ENCODE measurements at regions not wholly inside any gene's neighbourhood (a gene's known extent, or its start where the extent isn't known, plus 50 kb on each side); places are given as distances from the start of the nearest gene placed in this dataset.
"Not testable (repeated sequence)": the region's sequence is repeated elsewhere in the genome, so short reads cannot be mapped to it uniquely, and the experiment has no call there.

DNA sequence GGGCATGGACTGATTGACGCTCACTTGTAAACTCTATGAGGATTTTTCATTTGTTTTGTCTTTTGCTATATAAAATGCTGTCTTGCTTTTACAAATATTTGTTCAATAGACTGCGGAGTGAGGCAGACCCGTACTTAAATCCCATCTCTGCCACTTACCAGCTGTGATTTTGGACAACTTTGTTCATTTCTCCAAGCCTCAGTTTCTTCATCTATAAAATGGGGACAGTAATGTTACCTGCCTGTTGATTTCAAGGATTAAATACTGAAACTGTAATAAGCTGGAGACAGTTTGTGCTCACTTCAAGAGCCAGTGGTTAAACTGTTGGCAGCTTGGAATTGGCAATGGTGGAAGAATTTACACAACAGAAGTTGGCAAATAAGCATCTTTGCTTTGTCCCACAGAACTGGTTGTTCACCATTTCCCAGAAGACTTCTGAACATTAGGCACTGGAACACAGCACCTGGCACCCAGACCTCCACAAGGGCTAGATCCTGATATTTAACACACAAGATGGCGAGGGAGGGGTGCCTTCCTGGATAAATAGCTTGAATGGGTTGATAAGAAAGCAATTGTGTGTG, 479.2 kb downstream of the QKI start:
- no peak for DNase-seq

DNA sequence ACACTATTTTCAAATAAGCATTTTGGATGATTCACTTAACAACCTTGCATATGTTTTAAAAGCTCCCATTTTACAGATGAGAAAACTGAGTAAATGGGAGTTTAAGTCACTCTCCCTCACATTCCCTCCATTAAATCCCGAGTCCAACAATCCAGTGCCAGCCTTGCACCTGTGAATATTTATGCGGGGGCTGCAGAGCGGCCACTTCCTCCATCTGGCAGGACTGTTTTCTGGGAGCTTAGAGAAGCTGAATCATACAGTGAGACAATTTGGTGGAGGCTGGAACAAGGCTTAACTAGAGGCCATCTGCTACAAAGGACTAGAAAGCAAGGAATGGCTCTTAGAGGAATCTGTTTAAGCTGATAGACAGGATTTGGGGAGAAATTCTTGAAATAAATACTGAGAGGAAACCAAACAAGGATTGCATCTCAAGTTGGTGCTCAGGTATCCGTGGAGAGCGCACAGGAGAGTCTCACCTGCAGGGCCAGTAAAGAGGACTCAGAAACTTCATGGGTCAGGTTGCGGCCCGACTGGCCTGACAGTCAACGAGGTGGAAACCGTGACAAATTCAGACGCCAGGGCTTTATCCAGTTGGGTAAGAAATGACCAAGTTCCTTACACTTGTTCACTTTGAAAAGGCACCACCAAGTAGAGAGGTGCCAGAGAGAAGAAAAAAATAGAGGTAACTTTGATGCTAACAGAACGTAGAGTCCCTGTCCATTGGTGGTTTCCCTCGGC, 478.5 kb downstream of the QKI start:
- no peak for DNase-seq

DNA sequence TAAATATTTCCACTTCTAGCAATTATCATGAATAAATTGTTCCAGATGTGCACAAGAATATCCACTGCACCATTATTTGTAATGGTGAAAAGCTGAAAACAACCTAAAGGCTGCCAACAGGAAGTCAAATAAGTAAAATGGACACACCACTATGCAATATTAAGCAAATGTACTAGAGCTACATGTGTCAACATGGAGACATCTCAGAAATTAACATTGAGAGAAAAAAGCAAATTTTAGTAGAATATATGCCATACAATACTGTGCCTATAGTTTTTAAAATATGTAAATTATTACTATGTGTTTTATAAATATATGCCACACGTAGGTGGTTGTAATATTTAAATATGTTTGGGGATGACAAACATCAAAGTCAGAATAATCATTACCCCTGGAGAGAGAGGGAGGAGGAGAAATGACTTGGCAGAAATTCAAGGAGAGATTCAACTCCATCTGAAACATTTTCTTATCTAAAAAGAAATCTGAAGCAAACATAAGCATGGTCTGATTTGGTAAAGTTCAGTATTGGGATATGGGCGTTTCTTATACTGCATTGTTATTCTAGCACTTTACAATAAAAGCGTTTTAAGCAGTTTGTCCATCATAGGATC, 475.5 kb downstream of the QKI start:
- no peak for DNase-seq

DNA sequence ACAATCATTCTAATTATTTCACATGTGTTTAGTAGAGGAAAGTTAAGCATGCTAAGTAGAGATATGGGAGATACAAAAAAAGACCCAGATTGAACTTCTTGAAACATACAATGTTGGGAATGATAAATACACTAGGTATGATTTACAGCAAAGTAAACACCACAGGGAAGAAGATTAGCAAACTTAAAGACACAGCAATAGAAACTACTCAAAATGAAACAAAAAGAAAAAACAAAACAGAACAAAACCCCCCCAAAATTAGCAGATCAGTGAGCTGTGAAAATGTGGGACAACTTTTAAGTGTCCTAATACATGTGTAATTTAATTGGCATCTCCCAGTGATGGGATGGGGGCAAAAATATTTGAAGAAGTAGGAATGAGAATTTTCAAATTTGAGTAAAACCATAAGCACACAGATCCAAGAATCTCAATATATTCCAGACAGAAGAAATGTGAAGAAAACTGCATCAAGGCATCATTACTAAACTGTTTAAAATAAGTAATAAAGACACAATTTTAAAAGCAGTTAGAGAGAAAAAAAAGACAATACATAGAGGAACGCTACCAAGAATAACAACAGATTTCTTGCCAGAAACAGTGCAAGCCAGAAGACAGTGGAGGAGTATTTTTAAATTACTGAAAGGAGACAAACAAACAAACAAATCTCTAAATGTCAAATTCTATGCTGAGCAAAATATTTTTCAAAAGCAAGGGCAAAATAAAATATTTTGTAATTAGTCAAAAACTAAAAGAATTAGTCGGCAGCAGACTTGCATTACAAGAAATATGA, 473.7 kb downstream of the QKI start:
- DNase-seq = no peak

DNA sequence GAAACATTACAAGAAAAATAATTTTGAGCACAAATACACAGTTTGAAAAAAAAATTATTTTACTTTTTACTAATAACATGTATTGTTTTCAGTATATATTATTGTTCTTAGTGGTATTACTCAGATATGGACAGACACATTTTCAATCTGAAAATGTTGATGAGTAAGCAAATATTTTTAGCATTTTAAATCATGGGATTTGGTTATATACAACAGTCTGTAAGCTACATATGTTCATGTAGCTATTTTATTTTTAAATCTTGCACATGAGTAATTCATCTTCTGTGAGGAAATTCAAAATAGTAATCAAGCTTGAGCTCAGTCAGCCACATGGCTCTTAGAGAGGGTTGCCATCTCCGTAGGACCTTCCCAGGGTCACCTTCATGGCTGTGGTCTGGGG, 471.9 kb downstream of the QKI start:
- no peak for DNase-seq

DNA sequence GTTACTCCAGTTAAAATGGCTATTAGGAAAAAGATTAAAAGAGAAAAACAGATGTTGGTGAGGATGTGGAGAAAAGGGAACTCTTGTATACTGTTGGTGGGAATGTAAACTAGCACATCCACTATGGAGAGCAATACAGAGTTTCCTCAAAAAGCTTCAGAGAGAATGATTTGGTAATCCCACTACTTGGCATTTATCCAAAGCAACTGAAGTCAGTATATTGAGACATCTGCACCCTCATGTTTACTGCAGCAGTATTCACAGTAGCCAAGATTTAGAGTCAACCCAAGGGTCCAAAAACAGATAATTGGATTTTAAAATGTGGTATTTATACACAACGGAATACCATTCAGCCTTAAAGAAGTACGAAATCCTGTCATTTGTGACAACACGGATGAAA, 469.5 kb downstream of the QKI start:
- no peak for DNase-seq

DNA sequence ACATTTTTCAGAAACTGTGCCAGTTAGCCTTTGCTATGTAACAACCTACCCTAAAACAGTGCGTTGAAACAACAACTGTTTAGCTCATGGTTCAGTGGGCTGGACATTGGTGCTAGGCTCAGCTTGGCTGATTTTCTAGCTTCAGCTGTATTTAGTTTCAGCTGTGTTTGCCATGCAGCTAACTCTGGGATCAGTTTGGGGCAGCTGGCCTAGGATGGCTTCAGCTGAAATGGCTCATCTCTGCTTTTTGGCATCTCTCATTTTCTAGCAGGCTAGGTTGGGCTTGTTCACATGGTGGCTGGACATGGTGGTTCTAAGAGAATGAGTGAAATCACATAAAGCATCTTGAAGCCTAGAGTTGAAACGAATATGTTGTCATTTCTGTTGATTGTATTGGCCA, 464.2 kb downstream of the QKI start:
- no peak for DNase-seq

DNA sequence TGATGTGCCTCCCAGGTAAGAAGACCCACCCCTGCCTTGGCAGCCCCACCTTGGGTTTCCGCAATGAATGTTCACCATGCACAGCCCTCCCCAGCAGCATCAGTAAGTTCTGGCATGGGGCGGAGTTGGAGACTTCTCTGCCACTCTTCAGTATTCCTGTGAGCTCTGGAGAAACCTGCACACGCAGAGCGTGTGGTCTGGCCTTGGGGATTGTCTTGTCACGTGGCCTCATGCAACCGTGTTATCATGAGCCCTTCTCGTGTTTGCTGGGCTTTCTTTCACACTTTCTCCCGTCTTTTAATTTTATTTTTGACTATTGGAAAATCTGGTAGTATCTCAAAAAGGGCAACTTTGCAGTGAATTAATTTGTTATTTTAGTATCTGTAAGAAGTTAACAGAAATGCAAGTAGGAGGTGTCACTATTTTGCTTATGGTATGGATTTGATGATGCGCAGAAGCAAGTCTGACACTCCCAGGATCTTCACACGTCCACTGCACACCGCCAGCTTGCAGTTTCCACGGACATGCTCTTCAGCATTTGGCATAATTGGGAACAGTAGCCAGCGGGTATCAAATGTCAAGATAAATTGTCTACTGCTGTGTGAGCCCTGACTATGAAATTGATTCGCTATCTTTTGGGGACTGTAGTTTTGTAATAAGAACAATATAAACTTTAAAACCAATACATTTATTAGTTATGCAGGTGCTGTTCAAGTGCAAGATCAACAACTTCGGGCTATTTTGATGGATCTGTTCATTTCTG, 463.5 kb downstream of the QKI start:
- no peak for DNase-seq

DNA sequence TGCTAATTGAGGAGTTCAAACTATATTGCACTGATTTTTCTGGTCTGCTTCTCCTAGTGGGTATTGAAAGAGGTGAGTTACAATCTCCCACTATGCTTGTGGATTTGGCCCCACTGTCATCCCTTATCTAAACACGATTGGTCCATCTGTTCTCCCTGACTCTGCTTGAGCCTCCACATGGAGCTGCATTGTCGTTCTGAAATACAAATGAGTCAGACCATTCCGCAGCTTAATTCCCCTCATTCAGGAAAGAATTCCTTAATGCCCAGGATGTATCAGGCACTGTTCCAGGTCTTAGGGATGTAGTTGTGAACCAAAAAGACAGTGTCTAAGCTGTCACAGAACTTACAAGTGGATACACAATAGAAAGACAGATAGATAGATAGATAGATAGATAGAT, 461.9 kb downstream of the QKI start:
- DNase-seq = no peak

DNA sequence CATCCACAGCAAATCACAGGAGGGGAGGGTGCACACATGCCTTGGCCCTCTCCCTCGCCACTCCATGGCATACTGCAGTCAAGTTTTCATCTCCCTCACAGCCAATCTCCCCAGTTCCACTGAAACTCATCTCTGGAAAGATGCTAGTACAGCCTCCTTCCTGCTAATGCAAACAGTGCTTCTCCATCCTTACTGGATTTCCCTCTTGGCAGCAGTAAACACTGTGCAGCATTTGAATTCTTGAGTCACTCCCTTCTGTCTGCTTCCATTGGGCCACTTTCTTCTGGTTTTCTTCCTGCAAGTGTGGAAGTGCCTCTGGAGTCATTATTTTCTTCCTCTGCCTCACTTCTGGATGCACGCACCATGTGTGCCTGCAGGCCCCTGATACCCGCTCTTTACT, 460.3 kb downstream of the QKI start:
- no peak for DNase-seq

DNA sequence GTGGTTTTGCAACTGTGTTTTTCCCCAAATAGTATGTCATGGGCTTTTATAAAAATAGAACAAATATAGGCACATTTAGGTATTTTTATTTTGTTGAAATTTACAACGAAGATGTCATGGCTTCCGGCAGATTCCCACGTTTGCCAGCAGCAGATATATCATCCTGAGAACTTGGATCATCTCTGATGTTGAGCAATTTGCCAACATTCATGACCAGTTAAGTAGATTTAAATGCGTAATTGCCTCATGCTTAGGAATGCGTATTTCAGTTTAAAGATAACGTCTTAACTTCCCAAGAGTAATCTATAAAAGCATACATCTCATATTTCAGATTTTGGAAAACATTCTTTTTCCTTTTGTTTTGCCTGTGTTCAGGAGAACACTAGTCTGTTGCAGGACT, 457.8 kb downstream of the QKI start:
- no peak for DNase-seq

DNA sequence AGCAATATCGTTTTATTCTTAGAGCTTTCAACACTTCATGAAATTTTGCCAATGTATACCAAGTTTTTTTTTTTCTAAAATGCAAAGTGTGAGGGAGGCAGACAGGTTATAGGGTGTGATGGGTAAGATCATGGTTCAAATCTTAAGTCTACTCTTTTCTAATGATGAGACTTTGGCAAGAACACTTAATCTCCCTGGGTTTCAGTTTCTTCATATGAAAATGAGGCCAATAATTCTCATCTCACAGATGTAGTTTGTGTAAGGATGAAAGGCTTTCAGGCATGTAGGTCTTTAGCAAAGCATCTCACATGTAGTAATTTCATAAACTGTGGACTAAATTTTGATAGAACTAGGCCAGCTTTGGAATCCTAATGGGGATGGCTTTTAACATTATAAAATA, 457.1 kb downstream of the QKI start:
- no peak for DNase-seq

DNA sequence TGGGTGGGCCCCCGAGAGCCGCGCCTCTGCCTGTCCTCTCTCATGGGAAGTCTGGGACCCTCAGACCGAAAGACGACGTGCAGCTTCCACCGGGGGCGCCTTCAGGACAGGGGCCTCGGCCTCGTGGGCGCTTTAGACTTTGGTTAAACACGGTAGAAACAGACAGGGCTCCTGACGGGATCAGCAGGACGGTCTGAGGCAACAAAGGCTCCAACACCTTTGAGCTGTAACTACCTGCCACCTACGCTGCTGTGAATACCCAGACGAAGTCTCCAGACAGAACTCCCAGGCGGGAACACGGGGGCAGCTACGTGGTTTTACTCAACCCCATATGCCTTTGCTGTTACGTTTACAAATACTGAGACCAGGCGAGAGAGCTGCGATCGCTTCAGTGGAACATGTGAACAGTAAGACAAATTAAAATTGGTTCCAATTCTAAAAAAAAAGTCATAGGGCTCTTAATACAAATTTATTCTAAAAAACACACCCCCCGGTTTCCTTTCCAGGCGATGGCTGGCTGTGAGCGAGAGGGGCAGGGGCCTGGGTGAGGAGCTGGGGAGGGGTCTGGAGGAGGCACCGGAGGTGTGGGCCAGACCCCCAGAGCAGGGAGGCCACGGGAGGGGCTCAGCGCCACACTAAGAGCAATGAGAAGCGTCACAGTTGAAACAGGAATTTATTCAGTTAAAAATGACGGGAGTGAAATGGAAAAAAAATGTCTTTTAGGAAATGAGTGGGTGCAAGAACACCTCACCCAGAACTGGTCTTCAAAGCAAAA, 453.2 kb downstream of the QKI start:
- no peak for DNase-seq

DNA sequence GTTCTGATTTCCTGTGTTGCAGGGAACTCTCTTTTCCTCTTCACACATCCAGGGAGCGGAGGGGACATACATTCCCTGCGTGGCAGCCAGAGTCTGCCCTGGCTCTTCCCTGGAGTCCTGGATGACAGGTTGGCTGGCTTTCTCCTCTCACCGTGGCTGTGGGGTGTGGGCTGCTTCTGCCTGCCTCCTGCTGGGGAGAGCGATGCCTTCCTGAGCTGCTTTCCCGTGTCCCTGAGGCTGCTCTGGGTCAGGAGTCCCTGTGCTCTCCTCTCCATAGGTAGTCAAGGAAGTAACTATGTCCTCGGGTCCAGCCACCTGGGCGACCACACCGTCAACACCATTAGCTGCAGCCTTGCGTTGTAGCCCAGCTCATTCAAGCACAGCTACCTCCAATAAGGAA, 451.7 kb downstream of the QKI start:
- DNase-seq = no peak

DNA sequence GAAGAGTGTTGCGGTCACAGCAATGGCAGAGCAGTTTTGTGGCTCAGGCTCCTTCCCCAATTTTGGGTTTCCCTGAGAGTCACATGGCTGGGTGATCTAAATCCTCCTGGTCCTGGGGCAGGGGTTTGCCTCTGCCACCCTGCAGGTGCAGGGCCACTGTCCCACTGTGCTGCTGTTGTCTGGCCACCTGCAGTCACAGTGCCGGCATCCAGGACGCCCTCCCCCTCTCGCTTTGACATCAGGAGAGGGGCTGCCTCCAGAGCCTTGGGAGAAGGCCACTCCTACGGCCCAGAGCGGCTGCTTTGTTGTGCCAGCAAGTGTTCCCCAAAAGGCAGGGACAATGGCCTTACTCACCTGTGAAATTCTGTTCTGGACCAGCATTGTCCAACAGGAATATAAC, 449.0 kb downstream of the QKI start:
- no peak for DNase-seq

DNA sequence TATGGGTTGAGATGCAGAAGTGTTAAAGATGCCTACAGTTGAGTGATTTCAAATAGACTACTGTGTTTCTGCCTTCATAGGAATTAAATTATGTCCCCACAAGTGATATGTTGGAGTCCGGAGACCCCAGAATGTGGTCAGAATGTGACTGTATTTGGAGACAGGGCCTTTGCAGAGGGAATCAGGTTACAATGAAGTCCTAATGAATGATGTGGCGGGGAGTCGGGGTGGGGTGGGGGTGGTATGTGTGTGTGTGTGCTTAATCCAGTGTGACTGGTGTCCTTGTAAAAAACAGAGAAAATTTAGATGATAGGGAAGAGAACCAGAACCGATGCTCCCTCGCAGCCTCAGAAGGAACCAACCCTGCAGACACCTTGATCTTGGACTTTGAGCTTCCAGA, 448.2 kb downstream of the QKI start:
- no peak for DNase-seq

DNA sequence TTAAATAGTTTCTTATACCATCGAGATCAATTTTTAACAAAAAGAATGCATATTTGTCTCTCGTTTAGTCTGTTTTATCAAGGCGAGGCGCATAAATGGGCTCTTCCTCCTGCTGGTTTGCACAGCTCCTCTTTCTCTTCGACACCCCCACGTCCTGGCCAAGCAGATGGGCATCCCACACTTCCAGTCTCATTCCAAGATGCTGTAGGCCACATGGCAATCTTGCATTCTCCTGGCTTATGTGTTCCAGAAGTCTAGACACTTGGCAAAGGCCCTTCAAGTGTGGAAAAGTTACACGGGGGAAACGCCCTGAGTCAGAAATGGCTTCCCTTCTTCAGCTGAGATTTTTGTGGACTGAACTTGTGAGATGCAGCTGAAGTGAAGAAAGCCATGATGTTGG, 447.1 kb downstream of the QKI start:
- no peak for DNase-seq

DNA sequence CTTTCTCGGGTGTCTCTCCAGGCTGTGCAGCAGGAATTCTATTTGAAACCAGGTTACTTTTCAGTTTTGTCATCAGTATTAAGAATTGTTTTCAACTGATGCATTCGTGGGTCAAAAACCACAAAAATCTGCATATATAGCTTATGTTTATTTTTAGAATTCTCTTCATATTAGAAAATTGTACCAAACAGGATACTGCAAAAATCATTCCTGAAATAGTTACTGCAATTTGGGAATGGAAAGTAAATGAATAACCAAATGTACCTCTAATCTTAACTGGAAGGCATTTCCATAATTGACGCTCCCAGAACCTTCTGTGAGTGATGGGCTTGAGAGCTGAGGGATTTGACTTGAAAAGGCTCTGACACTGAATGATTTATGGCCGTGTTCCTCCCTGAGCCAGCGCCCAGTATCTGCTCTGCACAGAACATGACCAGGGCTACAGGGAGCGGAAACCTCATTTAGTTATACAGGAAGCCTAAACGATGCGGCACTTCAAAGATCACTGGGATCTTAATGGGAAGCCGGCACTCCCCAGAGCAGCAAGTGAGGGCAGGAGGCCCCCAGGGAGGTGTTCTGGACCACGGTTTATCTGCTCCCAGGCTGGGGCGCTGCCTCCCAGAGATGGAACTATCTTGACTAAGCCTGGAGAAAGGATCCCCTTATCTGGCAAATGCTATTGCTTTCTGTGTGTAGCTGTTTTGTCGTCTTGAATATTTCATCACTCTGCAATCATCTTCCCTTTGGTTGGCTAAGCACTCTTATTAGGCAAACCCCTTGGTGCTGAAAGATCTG, 446.0 kb downstream of the QKI start:
- no peak for DNase-seq

DNA sequence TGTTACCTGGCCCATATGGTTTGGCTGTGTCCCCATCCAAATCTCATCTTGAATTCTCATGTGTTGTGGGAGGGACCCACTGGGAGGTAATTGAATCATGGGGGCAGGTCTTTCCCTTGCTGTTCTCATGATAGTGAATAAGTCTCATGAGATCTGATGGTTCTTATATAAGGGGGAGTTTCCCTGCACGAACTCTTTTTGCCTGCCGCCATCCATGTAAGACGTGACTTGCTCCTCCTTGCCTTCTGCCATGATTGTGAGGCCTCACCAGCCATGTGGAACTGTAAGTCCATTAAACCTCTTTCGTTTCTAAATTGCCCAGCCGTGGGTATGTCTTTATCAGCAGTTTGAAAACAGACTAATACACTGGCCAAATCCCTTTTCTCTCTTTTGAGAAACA, 444.4 kb downstream of the QKI start:
- DNase-seq = not testable (repeated sequence)

DNA sequence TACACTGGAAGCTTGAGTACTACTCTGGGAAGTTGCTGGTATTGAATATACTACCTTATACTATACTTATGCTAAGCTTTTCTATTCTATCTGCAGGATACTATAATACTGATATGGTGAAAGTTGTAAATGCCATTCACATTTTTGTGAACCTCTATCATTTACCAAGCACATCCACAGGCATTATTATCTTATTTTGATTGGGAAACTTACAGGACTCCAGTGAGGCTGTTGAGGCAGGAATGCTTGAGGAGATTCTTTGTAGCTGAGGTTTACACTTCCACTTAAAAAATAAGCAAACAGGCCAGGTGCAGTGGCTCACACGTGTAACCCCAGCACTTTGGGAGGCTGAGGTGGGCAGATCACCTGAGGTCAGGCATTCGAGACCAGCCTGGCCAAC, 442.9 kb downstream of the QKI start:
- no peak for DNase-seq

DNA sequence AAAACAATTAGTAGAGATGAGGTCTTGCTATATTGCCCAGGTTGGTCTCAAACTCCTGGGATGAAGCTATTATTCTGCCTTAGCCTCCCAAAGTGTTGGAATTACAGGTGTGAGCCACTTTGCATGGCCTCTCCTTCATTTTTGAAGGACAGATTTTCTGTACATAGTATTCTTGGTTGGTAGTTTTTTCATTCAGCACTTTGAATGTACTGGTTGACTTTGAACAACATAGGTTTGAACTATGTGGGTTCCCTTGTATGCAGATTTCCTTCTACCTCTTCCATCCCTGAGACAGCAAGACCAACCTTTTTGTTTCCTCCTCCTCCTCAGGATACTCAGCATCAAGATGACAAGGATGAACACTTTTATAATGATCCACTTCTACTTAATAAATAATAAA, 436.4 kb downstream of the QKI start:
- no peak for DNase-seq

DNA sequence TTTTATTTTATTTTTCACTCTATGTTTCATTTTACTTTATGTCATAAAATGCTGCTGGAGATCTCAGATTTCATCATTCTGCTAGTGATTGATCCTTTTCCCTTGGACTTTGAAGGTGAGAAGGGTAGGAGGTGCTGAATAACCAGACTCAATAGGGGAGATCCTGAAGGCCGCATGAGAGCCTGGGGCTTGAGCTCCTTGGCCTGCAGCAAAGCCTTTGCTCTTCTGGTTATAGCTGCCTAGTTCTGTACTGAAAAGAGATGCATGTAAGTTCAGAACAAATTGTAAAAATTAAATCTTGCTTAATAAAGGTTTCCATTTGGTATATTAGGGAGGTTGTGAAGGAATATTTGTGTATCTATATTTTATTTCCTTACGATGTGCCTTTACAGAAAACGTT, 430.2 kb downstream of the QKI start:
- DNase-seq = no peak

Data from activated naive CD4-positive, alpha-beta T cell treated with Interleukin-2 at 50 U/mL for 16 hours (primary cell).